Astrocyte (in vitro differentiated cells and primary cell): ENCODE measurements at regions not wholly inside any gene's neighbourhood (a gene's known extent, or its start where the extent isn't known, plus 50 kb on each side); places are given as distances from the start of the nearest gene placed in this dataset.

Experiments used
- DNase-seq: peaks from one replicate; pipeline ENCODE4 v3.0.0-alpha.2; 2010; ENCODE audit warnings: low read depth
- FAIRE-seq: peaks from 2 replicates; lab custom pipeline; 2011; peaks lifted over from hg19 to GRCh38; lab: Jason Lieb, UNC
- H2AFZ ChIP-seq: 2 replicates; pipeline ENCODE4 v1.6.0; 2012; ENCODE audit warnings: low read depth, low read length, inconsistent platforms
- H3K27ac ChIP-seq: 2 replicates; pipeline ENCODE4 v1.5.1; 2011; ENCODE audit warnings: low read depth, low read length, inconsistent platforms
- H3K27me3 ChIP-seq: 2 replicates; pipeline ENCODE4 v1.6.0; 2011; ENCODE audit warnings: low read length, inconsistent platforms; ENCODE audit not compliant: insufficient read depth
- H3K36me3 ChIP-seq: 2 replicates; pipeline ENCODE4 v1.5.1; 2011; ENCODE audit warnings: low read length, inconsistent platforms; ENCODE audit not compliant: insufficient read depth
- H3K4me1 ChIP-seq: 2 replicates; pipeline ENCODE4 v1.5.1; 2011; ENCODE audit warnings: low read length, inconsistent platforms; ENCODE audit not compliant: insufficient read depth
- H3K4me2 ChIP-seq: 2 replicates; pipeline ENCODE4 v1.6.0; 2012; ENCODE audit warnings: low read length, inconsistent platforms
- H3K4me3 ChIP-seq: 2 replicates; pipeline ENCODE4 v1.5.1; 2011; ENCODE audit warnings: low read depth, mild to moderate bottlenecking, low read length, inconsistent platforms; ENCODE audit not compliant: insufficient read depth
- H3K79me2 ChIP-seq: 2 replicates; pipeline ENCODE4 v1.6.0; 2012; ENCODE audit warnings: mild to moderate bottlenecking, low read length, inconsistent platforms; ENCODE audit not compliant: insufficient read depth
- H3K9ac ChIP-seq: 2 replicates; pipeline ENCODE4 v1.6.0; 2012; ENCODE audit warnings: mild to moderate bottlenecking, low read length, inconsistent platforms
- H3K9me3 ChIP-seq: 2 replicates; pipeline ENCODE4 v1.5.1; 2012; ENCODE audit warnings: low read depth, mild to moderate bottlenecking, low read length, inconsistent platforms; ENCODE audit not compliant: insufficient read depth
- H4K20me1 ChIP-seq: 2 replicates; pipeline ENCODE4 v1.6.0; 2012; ENCODE audit warnings: low read length, inconsistent platforms; ENCODE audit not compliant: insufficient read depth
- H3K27ac Mint-ChIP-seq: one replicate; pipeline ENCODE4 v1.8.0; 2021; ENCODE audit warnings: mild to moderate bottlenecking, mixed read lengths; ENCODE audit not compliant: unreplicated experiment
- H3K27me3 Mint-ChIP-seq: one replicate; pipeline ENCODE4 v1.8.0; 2021; ENCODE audit warnings: low read depth, mixed read lengths; ENCODE audit not compliant: unreplicated experiment
- H3K36me3 Mint-ChIP-seq: one replicate; pipeline ENCODE4 v1.8.0; 2021; ENCODE audit warnings: low read depth, mixed read lengths; ENCODE audit not compliant: unreplicated experiment
- H3K4me1 Mint-ChIP-seq: one replicate; pipeline ENCODE4 v1.8.0; 2021; ENCODE audit warnings: low read depth, mixed read lengths; ENCODE audit not compliant: unreplicated experiment
- H3K4me3 Mint-ChIP-seq: one replicate; pipeline ENCODE4 v1.8.0; 2021; ENCODE audit warnings: mild to moderate bottlenecking, moderate library complexity, mixed read lengths; ENCODE audit not compliant: unreplicated experiment
- H3K9me3 Mint-ChIP-seq: one replicate; pipeline ENCODE4 v1.8.0; 2021; ENCODE audit warnings: mild to moderate bottlenecking, mixed read lengths; ENCODE audit not compliant: unreplicated experiment
- EZH2 ChIP-seq: IDR thresholded peaks from 2 replicates; pipeline ENCODE4 v1.6.1; 2012; ENCODE audit warnings: mild to moderate bottlenecking, low read length, inconsistent platforms; ENCODE audit not compliant: insufficient read depth
- TF ChIP-seq, protein P1 (sequence below): IDR thresholded peaks from 2 replicates; pipeline ENCODE4 v1.5.1; 2011; ENCODE audit warnings: low read depth, mild to moderate bottlenecking, inconsistent platforms, low read length, moderate library complexity; ENCODE audit not compliant: insufficient read depth

DNA sequence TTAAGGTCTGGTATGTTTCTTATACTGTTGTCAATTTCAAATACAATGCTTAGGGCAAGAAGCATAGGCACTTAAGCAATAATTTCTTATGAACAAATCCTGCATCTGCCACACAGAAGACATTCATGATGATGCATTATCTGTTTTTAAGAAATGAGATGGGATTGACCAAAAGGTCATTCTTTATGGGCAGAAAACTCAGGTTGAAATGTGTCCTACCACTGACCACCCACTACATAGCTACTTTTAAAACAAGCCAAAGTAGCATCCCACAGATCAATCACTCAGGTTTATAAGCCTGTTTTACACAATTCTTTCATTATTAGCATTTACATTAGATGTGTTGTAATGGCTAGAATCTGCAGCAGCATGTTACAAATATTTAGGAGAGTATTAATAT lies 617.8 kb downstream of the PCDH7 start:
- no peaks in the 10 kb centered on the region for H3K4me1 Mint-ChIP-seq
- Histone ChIP-seq H3K79me2 (no peaks in the 10 kb centered on the region), H3K9me3 (no peaks in the 10 kb centered on the region), H3K4me2 (no peak overlapping the region), H2AFZ (no peak overlapping the region), H3K4me1 (no peaks in the 10 kb centered on the region), H3K9ac (no peak overlapping the region), H3K4me3 (no peak overlapping the region), H4K20me1 (no peaks in the 10 kb centered on the region), H3K27me3 (no peaks in the 10 kb centered on the region), H3K27ac (no peak overlapping the region), H3K36me3 (no peaks in the 10 kb centered on the region)
- no peaks in the 10 kb centered on the region for H3K27me3 Mint-ChIP-seq
- peaks cover 4% of the 10 kb centered on the region for H3K9me3 Mint-ChIP-seq
- FAIRE-seq: no peak
- H3K36me3 Mint-ChIP-seq: no peaks in the 10 kb centered on the region
- DNase-seq: no peak
- no peak overlapping the region for H3K4me3 Mint-ChIP-seq
- TF ChIP-seq, protein P1, sequence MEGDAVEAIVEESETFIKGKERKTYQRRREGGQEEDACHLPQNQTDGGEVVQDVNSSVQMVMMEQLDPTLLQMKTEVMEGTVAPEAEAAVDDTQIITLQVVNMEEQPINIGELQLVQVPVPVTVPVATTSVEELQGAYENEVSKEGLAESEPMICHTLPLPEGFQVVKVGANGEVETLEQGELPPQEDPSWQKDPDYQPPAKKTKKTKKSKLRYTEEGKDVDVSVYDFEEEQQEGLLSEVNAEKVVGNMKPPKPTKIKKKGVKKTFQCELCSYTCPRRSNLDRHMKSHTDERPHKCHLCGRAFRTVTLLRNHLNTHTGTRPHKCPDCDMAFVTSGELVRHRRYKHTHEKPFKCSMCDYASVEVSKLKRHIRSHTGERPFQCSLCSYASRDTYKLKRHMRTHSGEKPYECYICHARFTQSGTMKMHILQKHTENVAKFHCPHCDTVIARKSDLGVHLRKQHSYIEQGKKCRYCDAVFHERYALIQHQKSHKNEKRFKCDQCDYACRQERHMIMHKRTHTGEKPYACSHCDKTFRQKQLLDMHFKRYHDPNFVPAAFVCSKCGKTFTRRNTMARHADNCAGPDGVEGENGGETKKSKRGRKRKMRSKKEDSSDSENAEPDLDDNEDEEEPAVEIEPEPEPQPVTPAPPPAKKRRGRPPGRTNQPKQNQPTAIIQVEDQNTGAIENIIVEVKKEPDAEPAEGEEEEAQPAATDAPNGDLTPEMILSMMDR: no peak
- TF ChIP-seq EZH2: no peak
- no peak overlapping the region for H3K27ac Mint-ChIP-seq

DNA sequence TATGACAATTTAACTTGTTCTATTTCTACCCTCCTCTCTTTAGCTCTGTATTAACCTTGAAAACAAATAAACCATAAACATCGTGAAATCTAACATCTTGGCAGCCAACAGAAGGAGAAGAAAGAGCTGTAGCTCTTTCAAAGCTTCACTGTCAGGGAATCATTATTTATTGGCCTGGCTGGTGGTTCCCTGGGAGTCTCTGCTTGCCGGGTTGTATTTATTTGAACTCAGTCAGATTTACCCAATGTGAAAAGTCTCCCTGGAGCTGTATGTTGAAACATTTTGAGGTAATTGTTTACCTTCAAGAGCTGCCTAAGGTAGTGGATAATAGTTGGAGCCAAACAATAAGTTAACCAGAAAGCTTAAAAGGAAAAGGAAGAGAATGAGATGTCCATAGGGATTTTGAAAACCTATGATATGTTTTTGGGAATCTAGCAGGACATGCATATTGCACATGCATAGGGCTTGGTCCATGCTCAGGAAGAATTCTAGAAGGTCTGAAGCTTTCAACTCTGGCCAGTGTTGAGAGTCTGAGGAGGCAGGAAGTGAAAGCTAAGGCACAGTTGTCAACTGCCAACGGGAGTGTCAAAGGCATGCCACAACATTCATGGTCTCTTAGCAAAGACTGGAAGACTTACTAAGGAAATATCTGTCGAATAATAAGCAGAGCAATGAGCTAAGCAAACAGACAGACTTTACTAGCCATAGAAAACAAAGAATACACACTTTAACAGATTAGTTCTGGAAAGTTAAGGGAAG lies 621.6 kb downstream of the PCDH7 start:
- FAIRE-seq: no peak
- no peaks in the 10 kb centered on the region for H4K20me1 ChIP-seq
- TF ChIP-seq, protein P1: no peak
- no peak for TF ChIP-seq EZH2
- H3K27me3 Mint-ChIP-seq: no peaks in the 10 kb centered on the region
- peaks cover 8% of the 10 kb centered on the region for H3K9me3 Mint-ChIP-seq
- H3K4me1 ChIP-seq: no peaks in the 10 kb centered on the region
- H3K27me3 ChIP-seq: no peaks in the 10 kb centered on the region
- H3K27ac ChIP-seq: no peak overlapping the region
- no peaks in the 10 kb centered on the region for H3K36me3 ChIP-seq
- H3K27ac Mint-ChIP-seq: no peak overlapping the region
- H3K4me3 ChIP-seq: no peak overlapping the region
- no peak overlapping the region for H3K4me3 Mint-ChIP-seq
- H3K4me1 Mint-ChIP-seq: no peaks in the 10 kb centered on the region
- H3K4me2 ChIP-seq: no peak overlapping the region
- no peak for DNase-seq
- H3K9ac ChIP-seq: no peak overlapping the region
- H3K36me3 Mint-ChIP-seq: no peaks in the 10 kb centered on the region
- no peak overlapping the region for H2AFZ ChIP-seq
- H3K79me2 ChIP-seq: no peaks in the 10 kb centered on the region
- no peaks in the 10 kb centered on the region for H3K9me3 ChIP-seq

DNA sequence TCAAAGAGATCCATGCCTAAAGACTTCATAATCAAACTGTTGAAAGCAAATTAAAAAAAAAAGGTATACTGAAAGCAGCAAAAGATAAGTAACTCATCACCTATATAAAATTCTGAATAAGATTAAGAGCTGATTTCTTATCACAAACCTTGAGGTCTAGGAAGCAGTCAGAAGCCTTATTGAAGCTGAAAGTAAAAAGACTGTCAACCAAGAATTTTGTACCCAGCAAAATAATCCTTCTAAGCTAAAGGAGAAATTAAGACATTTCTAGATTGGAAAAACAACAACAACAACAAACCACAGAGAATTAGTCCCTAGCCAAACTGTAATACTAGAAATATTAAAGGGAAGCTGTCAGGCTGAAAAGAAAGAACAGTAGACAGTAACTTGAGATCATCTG lies 622.9 kb downstream of the PCDH7 start:
- Histone ChIP-seq H4K20me1 (no peaks in the 10 kb centered on the region), H3K9me3 (no peaks in the 10 kb centered on the region), H3K4me3 (no peak overlapping the region), H2AFZ (no peak overlapping the region), H3K9ac (no peak overlapping the region), H3K4me2 (no peak overlapping the region), H3K27ac (no peak overlapping the region), H3K36me3 (no peaks in the 10 kb centered on the region), H3K79me2 (no peaks in the 10 kb centered on the region), H3K4me1 (no peaks in the 10 kb centered on the region), H3K27me3 (no peaks in the 10 kb centered on the region)
- no peak overlapping the region for H3K27ac Mint-ChIP-seq
- DNase-seq (no peak), FAIRE-seq (no peak)
- TF ChIP-seq, protein P1: no peak
- no peak for TF ChIP-seq EZH2
- no peak overlapping the region for H3K4me3 Mint-ChIP-seq
- peaks cover 8% of the 10 kb centered on the region for H3K9me3 Mint-ChIP-seq
- H3K27me3 Mint-ChIP-seq: no peaks in the 10 kb centered on the region
- no peaks in the 10 kb centered on the region for H3K4me1 Mint-ChIP-seq
- H3K36me3 Mint-ChIP-seq: no peaks in the 10 kb centered on the region
